ENCODE measurements at regions not wholly inside any gene's neighbourhood (a gene's known extent, or its start where the extent isn't known, plus 50 kb on each side); places are given as distances from the start of the nearest gene placed in this dataset.

- H3K4me3 ChIP-seq (ENCODE audit: low read depth, low read length, poor library complexity, severe bottlenecking), result no peak overlapping the region
- POLR2A ChIA-PET (ENCODE audit: low non-redundant PET), result no interaction called here
- no peaks in the 10 kb centered on the region for H3K27me3 ChIP-seq (replicated peaks; ENCODE audit: insufficient read depth, low read depth, low read length, poor library complexity)
- no peaks in the 10 kb centered on the region for H3K9me3 ChIP-seq (ENCODE audit: low read depth, low read length, poor library complexity, severe bottlenecking)
- no peaks in the 10 kb centered on the region for H3K36me3 ChIP-seq (ENCODE audit: insufficient read depth, low read length, poor library complexity, severe bottlenecking)
- DNase-seq (ENCODE audit: low spot score), result no peak
- TF ChIP-seq EZH2 (IDR thresholded peaks at IDR 0.05; ENCODE audit: borderline replicate concordance, low read depth, low read length, poor library complexity, severe bottlenecking), result no peak
- TF ChIP-seq CTCF (conservative IDR thresholded peaks at IDR 0.05; ENCODE audit: low read depth, low read length), result no peak
- no peaks in the 10 kb centered on the region for H3K4me1 ChIP-seq (ENCODE audit: insufficient read depth, low read length, poor library complexity, severe bottlenecking)
- intact Hi-C loops (cut with micrococcal nuclease; ENCODE audit: unreplicated experiment), result no loop called here
- BruUV-seq (replicated peaks), result no TSS peak
- CTCF ChIA-PET, result no interaction called here
- H3K27ac ChIP-seq (ENCODE audit: low read depth, low read length, poor library complexity, severe bottlenecking), result no peak overlapping the region
These were observed 139.7 kb upstream of the WDFY3 start for GRCh38 chr4:85106166-85106565.

DNA sequence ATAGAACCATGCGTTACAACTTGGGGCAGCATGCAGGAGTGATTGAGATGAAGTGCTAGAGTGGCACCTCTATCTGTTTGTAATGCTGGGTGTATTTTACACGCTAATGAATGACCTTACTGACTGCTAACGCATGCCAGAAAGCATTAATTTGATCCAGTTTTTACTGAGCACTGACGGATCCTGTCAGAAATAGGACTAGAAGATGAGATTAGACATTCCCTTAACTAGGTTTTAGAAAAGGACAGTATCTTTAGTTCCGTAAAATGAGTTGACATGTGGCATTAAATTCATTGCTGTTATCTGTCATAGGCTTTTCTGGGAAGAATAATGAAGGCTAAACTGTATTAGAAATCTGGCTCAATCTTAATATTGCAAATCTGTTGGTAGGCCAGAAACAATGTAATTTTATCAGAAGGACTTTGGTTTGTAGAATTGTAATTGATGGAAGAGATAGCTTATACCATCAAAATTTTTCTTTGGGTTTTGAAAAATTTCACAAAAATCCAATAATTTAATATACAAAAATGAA lies 140.4 kb upstream of the WDFY3 start:
- no peaks in the 10 kb centered on the region for H3K27me3 ChIP-seq (replicated peaks; ENCODE audit: insufficient read depth, low read depth, low read length, poor library complexity)
- BruUV-seq (replicated peaks), result no TSS peak
- no peak overlapping the region for H3K4me3 ChIP-seq (ENCODE audit: low read depth, low read length, poor library complexity, severe bottlenecking)
- no peak for TF ChIP-seq EZH2 (IDR thresholded peaks at IDR 0.05; ENCODE audit: borderline replicate concordance, low read depth, low read length, poor library complexity, severe bottlenecking)
- TF ChIP-seq CTCF (conservative IDR thresholded peaks at IDR 0.05; ENCODE audit: low read depth, low read length), result no peak
- no peak overlapping the region for H3K27ac ChIP-seq (ENCODE audit: low read depth, low read length, poor library complexity, severe bottlenecking)
- DNase-seq (ENCODE audit: low spot score), result no peak
- ChIA-PET POLR2A (ENCODE audit: low non-redundant PET) (no interaction called here), CTCF (no interaction called here)
- intact Hi-C loops (cut with micrococcal nuclease; ENCODE audit: unreplicated experiment), result no loop called here
- no peaks in the 10 kb centered on the region for H3K36me3 ChIP-seq (ENCODE audit: insufficient read depth, low read length, poor library complexity, severe bottlenecking)
- H3K9me3 ChIP-seq (ENCODE audit: low read depth, low read length, poor library complexity, severe bottlenecking), result no peaks in the 10 kb centered on the region
- H3K4me1 ChIP-seq (ENCODE audit: insufficient read depth, low read length, poor library complexity, severe bottlenecking), result no peaks in the 10 kb centered on the region

DNA sequence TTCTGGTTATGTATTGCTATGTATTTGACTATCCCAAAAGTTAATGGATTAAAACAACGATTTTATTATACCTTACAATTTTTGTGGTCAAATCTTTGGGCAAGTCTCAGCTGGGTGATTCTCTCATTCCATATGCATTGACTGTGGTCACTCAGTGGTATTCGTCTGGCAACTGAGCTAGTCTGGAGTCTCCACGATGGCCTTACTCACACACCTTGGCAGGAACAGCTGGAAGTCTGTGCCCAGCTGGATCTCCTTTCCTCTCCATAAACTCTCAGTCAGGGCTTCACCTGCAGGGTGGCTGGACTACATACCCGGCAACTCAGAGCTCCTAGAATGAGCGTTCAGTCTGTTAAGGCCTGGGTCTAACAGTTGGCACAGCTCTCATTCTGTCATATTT lies 141.1 kb upstream of the WDFY3 start:
- TF ChIP-seq EZH2 (IDR thresholded peaks at IDR 0.05; ENCODE audit: borderline replicate concordance, low read depth, low read length, poor library complexity, severe bottlenecking), result no peak
- TF ChIP-seq CTCF (conservative IDR thresholded peaks at IDR 0.05; ENCODE audit: low read depth, low read length), result no peak
- Histone ChIP-seq H3K4me3 (ENCODE audit: low read depth, low read length, poor library complexity, severe bottlenecking) (no peak overlapping the region), H3K27me3 (replicated peaks; ENCODE audit: insufficient read depth, low read depth, low read length, poor library complexity) (no peaks in the 10 kb centered on the region), H3K4me1 (ENCODE audit: insufficient read depth, low read length, poor library complexity, severe bottlenecking) (no peaks in the 10 kb centered on the region), H3K36me3 (ENCODE audit: insufficient read depth, low read length, poor library complexity, severe bottlenecking) (no peaks in the 10 kb centered on the region), H3K9me3 (ENCODE audit: low read depth, low read length, poor library complexity, severe bottlenecking) (no peaks in the 10 kb centered on the region), H3K27ac (ENCODE audit: low read depth, low read length, poor library complexity, severe bottlenecking) (no peak overlapping the region)
- no TSS peak for BruUV-seq (replicated peaks)
- POLR2A ChIA-PET (ENCODE audit: low non-redundant PET), result no interaction called here
- CTCF ChIA-PET, result no interaction called here
- intact Hi-C loops (cut with micrococcal nuclease; ENCODE audit: unreplicated experiment), result no loop called here
- no peak for DNase-seq (ENCODE audit: low spot score)
